T-helper 22 cell (primary cell): ENCODE measurements at regions not wholly inside any gene's neighbourhood (a gene's known extent, or its start where the extent isn't known, plus 50 kb on each side); places are given as distances from the start of the nearest gene placed in this dataset.
"Not testable (repeated sequence)": the region's sequence is repeated elsewhere in the genome, so short reads cannot be mapped to it uniquely, and the experiment has no call there.

Source experiments
- DNase-seq: peaks from one replicate; pipeline ENCODE4 v3.0.0-alpha.2; 2020; ENCODE audit warnings: low read depth

DNA sequence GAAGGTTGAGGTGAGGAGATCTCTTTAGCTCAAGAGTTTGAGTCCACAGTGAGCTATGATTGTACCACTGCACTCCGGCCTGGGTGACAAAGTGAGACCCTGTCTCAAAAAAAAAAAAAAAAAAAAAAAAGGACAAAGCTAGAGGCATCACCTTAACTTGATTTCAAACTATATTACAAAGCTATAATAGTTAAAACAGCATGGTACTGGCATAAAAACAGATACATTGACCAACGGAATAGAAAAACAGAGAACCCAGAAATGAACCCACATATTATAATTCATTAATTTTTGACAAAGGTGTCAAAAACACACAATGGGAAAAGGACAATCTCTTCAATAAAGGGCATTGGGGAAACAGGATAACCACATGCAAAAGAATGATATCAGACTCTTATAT is 50.8 kb upstream of the MBOAT1 start:
- no peak for DNase-seq

DNA sequence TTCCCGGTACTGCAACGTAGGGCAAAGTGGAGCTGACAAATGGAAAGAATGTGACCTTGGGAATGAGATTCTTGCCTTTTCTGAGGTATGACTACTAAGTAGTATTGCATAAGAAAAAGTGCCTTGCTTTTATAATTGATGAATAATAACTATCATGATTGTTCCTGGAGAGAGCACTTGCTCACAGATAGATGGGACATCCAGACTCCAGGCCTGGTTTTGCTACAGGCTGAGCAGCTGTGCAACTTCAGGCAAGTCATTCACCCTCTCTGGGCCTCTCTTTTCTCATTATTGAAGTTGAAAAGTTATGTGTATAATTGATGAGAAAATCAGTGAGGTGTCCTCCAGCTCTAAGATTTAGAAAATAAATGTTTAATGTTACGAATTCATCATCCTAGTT is 53.6 kb upstream of the MBOAT1 start:
- no peak for DNase-seq

DNA sequence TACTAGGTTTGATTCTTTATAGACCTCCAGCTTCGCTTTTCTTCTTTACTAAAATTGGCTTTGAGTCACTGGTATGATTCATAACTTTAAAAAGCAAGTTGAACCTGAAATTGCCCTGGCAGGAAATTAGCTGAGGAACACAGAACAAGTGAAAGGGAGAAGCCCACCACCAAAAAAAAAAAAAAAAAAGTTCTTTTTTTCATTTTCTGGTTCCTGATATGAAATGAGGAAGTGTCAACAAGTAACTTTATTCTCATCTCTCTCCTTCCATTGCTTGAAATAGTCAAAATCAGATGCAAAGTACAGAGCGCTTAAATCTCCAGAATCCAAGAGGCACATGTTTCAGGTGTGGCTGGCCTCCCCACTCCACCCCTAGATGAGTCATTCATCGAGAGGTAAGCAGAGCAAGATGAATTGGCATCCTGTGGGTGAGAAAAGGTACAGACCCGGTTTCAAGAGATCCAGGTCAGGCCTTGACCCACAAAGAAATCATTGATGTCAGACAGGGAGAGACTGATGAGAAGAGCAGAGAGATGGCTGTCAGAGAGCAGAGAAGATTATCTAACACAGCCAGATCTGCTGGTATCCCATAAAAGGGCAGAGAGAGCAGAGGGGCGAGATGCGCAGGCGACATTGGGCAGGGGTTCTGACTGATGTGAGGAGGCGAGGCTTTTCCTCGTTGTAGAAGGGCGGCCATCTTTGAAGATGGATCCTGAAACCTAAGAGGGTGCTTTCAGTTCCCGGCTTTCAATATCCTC is 54.8 kb upstream of the MBOAT1 start:
- no peak for DNase-seq

DNA sequence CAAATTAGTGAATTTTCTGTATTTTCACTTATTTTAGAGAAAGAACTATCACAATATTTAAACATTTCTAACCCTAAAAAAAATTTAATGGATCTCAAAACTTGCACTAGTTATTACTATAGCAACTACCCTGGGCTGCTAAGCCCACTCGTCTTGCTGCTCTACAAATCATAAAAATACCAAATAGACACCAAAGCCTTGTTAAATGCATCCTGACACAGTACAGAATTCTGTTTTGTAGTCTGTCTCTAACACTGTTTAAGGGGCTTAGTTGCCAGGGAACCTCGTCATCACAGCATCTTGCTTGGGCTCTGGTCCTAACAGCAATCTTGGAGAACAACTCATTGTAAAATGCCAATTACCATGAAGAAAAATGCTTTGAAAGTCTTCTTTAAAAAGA is 56.9 kb upstream of the MBOAT1 start:
- no peak for DNase-seq

DNA sequence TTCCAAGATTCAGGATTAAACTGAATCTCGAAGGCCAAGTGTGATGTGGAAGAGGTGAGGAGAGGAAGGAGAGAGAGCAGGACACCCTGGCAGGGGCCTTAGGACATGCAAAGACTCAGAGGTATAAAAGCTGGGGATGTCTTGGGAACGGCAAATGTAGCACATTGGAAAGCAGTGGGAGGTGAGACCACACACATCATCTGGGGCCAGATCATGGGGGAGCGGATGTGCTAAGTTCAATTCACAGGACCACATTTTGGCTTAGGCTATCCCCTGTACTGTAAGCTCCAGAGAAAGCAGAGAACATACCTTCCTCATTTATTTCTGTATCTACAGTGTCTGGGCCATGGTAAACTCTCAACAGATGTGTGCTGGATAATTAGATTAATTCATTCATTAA is 59.5 kb upstream of the MBOAT1 start:
- no peak for DNase-seq

DNA sequence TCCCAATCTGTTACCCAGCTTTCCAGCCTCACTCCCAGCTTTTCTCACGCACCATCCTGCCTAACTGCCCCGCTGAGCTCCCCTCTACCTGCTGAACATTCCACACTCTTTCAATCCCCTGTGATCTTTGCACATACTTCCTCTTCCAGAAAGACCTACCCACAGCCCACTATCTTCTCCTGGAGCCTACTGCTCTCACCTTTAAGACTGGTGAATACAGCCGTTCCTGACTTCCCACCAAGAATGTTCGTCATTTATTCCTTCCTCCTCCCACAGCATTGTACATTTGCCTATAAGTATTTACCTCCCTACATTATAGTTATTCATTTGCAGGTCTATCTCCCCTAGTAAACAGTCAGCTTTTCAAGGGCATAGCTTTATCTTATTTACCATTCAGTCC is 61.9 kb upstream of the MBOAT1 start:
- DNase-seq = no peak

DNA sequence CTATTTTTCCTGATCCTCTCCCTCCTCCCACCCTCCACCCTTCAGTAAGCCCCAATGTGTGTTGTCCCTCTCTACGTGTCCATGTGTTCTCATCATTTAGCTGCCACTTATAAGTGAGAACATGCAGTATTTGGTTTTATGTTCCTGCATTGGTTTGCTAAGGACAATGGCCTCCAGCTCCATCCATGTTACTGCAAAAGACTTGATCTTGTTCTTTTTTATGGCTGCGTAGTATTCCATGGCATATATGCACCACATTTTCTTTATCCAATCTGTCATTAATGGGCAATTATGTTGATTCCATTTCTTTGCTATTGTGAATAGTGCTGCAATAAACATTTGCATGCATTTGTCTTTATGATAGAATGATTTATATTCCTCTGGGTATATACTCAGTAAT is 63.6 kb upstream of the MBOAT1 start:
- DNase-seq = not testable (repeated sequence)

DNA sequence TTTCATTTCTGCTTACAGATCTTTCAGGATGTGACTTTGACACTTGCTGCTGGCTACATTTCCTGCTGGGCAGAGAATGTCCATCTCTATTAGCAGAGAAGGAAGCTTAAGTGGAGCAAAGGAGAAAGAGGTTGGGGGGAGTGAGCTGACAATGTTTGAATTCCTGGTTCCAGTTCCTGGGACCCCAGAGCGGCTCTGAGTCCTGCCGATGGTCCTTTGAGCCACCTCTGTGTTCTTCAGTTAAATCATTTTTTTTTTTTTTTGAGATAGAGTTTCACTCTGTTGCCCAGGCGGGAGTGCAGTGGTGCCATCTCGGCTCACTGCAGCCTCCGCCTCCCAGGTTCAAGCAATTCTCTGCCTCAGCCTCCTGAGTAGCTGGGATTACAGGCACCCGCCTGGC is 65.5 kb upstream of the MBOAT1 start:
- DNase-seq = not testable (repeated sequence)

DNA sequence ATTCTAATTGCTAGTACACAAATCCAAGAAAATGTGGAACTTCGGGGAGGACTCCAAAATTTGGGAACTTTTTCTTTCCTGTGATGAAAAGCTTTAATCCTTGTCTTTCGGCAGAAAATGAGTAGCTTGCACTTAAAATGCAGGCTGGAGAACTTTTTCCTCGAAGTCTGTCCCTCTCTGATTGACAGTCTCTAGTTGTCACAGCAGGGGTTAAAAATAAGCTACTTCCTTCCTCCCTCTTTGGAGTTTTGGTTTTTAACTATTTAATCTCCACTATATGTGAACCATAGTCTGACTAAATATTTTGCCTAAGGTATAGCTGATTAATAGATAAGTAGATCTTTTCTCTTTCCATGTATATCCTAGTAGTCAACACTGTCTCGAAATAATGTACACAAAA is 66.8 kb upstream of the MBOAT1 start:
- no peak for DNase-seq

DNA sequence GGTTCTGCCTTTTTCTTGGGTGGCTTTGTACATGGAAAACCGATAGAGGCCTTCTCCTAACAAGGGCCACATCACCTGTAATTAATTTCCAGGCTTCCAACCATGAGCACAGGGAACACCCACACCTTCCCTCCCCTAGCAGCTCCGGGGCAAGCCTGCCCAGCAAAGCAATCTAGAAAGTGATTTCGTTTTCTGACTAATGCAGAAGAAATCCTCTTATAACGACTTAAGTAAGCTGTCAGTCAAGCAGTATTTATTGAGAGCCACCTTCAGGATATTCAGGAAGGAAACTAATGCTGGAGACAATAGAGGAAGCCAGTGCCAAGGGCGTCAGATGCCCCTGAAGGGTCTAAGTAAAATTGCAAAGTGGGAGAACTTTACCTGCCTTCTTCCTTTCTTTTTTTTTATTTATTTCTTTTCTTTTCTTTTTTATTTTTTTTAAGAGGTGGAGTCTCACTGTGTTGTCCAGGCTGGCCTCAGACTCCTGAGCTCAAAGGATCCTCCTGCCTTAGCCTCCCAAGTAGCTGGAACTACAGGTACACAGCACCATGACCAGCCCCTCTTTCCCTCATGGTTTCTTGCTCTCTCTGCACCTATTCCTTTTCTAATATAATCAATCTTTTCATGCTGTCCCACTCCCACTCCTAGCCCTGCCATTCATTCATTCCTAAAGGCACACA is 67.5 kb upstream of the MBOAT1 start:
- DNase-seq = no peak

DNA sequence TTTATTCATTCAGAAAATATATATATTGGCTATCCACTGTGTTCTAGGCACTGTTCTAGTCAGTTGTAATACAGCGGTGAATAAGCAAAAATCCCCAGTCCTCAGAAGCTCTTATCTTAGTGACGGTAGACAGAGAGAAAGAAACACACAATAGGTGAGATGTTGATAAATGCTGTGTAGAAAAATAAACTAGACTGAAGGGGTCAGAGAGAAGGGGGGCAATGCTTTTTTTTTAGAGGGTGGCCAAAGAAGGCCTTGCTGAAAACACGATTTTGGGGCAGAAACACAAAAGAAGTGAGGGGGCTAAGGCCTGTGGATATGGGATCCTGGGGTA is 68.0 kb upstream of the MBOAT1 start:
- DNase-seq = no peak

DNA sequence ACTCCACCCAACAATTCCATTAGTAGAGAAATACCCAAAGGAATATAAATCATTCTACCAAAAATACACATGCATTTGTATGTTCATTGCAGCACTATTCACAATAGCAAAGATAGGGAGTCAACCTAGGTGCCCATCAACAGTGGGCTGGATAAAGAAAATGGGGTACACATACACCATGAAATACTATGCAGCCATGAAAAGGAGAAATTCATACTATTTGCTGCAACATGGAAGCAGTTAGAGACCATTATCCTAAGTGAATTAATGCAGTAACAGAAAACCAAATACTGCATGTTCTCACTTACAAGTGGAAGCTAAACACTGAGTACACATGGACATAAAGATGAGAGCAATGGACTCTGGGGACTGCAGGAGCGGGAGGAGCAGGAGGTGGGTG is 72.4 kb upstream of the MBOAT1 start:
- DNase-seq = no peak

DNA sequence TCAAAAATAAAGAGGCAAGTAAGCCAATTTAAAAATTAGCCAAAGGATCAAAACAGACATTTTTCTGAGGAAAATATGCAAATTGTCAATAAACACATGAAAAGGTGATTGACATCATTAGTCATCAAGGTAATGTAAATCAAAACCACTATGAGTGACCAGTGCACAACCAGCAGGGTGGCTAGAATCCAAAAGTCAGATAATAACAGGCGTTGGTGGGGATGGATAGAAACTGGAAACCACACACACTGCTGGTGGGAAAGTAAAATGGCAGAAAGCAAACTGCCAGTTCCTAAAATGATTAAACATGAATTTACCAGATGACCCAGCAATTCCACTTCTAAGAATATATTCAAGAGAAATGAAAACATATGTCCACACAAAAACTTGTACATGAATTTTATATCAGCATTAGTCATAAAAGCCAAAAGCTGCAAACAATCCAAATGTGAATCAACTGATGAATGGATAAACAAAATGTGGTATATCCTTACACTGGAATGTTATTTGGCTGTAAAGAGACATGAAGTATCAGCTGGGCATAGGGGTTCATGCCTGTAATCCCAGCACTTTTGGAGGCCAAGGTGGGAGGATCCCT is 74.8 kb upstream of the MBOAT1 start:
- no peak for DNase-seq

DNA sequence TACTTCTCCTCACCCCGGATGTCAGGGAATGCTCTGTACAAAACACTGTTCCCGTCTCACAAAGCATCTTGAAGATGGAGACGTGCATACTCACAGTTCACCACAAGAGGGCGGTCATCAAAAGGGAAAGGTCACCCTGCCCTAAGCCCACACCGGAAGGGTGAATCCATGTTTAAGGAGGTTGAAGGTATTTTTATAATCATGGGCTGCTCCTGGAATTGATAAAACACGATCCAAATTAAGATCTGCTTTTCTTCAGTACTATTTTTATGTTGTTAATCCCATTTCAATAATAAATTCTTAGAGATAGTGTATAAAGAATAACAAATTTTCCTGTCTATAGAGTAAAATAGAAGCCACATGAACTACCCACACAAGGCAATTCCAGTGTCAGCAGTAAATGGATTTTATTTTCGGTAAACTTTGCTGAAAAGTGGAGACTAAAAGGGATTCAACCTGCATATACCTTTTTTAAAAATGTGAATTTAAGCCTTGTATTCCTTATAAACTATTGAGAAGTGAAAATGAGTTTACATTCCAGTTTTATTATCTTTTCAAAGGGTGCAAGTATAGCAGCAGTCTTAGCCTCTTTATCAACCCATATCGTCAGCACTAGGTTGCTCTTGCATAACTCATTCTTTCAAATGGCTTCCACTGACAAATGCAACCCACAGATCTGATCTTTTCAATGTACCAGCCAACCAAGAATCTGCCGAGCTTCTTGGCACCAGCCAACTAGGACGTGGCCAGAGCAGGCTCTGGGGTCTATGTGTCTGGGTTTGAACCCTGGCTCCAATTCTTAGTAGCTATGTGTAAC is 79.7 kb upstream of the MBOAT1 start:
- DNase-seq = peak; percentile 23

DNA sequence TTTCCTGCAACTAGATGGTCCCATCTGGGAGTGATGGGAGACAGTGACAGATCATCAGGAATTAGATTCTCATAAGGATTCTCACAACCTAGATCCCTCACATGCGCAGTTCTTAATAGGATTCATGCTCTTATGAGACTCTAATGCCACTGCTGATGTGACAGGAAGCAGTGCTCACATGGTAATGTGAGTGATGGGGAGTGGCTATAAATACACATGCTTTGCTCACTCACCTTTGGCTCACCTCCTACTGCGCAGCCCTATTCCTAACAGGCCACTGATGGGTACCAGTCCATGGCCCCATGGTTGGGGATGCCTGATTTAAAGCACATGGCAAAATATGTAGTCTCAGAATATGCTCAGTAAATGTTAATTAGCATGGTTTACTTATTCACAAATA is 80.6 kb upstream of the MBOAT1 start:
- DNase-seq = no peak

DNA sequence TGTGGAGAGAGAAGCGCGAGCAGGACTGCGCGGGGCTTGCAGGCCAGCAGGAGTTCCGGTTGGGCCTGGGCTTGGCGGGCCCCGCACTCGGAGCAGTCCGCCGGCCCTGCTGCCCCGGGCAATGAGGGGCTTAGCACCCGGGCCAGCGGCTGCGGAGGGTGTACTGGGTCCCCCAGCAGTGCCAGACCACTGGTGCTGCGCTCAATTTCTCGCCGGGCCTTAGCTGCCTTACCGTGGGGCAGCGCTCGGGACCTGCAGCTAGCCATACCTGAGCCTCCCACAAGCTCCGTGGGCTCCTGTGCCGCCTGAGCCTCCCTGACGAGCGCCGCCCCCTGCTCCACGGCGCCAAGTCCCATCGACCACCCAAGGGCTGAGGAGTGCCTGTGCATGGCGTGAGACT is 89.0 kb upstream of the MBOAT1 start:
- DNase-seq = no peak

DNA sequence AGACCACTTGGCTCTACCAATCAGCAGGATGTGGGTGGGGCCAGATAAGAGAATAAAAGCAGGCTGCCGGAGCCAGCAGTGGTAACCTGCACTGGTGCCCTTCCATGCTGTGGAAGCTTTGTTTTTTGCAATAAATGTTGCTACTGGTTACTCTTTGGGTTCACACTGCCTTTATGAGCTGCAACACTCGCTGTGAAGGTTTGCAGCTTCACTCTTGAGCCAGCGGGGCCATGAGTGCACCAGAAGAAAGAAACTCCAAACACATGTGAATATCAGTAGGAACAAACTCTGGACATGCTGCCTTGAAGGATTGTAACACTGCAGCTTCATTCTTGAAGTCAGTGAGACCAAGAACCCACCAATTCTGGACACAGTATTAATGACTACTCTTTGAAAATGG is 89.9 kb upstream of the MBOAT1 start:
- no peak for DNase-seq

DNA sequence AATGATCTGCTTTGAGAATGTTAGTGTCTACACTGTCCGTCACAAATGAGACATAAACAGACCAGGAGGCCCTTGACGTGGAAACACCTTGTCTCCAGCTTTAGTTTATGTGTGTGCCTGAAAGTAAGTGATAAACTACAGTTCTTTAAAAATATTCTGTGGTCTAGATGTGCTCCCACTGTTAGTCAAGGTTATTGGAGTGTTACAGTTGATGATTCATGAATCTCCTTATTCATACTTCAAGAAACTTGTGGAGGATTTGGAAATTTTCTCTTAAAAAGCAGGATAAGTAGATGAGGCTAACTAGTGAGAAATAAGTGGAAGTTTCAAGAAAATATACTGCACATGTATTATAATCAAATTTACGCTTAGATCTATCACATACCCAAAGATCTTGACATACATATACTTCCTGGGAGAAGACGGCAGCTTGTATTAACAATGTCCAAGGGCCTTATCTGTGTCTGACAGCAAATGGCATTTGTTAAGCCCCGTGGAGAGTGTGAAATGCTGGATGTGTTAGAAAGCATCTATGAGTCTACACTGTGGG is 90.5 kb upstream of the MBOAT1 start:
- DNase-seq = no peak

DNA sequence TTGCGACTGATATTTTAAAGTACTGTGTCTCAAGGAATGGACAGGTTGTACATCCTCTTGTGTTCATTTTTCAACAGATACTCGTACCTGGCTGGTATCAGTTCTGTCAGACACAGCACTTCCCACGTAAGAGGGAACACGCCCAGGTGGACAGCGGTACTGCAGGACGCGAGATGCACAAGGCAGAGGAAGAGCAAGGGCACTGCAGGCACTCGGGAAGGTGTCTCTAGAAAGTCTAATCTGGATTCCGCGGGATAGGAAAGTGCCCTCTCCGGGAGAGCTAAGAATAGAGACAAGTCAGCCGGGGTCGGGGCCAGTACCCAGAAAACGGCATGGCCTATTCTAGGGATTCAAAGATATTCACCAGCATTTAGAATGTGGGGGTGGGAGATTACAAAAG is 94.2 kb upstream of the MBOAT1 start:
- DNase-seq = no peak

DNA sequence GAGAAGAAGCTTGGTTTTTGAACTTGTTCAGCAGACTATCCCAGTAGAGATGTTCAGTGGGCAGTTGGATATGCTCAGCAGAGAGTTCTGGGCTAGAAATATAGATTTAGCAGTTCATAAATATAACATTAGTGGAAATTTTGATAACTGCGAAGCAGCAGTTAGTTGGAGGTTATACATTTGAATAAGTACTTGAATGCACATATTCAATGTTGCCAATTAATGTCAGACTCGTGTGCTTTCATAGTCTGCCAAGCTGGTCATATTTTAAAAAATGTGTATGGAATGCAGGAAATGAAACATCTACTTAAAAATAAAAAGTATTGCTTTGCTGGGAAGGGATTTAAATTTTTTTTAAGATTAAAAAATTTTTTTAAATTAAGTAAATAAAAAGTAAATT is 92.5 kb upstream of the E2F3 start:
- DNase-seq = no peak

DNA sequence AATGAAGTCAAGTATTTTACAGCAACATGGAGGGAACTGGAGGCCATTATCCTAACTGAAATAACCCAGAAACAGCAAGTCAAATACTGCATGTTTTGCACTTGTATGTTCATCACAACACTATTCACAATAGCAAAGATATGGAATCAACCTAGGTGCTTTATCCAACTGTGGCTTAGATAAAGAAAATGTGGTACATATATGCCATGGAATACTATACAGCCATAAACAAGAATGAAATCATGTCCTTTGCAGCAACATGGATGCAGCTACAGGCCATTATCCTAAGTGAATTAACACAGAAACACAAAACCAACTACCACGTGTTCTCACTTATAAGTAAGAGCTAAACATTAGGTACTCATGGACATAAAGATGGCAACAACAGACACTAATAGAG is 91.5 kb upstream of the E2F3 start:
- DNase-seq = no peak

DNA sequence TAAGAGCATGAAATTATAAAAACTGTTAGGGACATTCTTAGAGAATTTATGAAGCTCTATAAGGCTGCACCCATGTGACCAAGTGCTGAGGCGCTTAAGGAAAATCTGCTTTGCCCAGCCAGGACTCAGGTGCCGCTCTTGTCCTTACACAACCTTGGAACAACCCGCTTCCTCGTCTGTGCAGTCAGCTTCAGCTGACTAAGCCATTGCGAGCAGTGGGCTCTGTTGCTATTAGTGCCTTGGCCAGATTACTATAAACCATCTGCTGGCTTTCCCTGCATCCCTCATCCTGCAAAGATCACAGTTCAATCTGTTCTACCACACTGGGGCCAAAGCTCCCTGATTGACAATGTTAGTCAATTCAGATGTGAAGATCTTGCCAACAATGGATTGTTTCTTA is 89.1 kb upstream of the E2F3 start:
- DNase-seq = no peak

DNA sequence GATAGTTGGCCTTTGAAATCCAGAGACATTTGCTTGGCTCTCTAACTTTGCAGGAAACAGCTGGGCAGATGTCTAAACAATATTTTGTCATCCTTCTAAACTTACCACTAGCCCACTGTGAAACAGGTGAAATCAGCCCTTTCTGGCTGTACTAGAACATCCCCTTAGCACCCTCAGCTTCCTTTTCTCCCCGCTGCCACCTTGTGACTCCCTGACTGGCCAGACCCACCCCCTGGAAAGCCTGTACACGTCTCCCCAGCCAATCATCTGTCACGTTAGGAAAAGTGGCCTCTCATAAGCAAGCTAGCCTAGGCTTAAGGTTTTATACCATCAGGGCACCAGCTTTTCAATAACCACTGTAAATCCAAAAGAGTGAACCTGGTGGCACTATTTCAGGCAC is 88.6 kb upstream of the E2F3 start:
- no peak for DNase-seq
